ENCODE measurements at regions not wholly inside any gene's neighbourhood (a gene's known extent, or its start where the extent isn't known, plus 50 kb on each side); places are given as distances from the start of the nearest gene placed in this dataset.

DNA sequence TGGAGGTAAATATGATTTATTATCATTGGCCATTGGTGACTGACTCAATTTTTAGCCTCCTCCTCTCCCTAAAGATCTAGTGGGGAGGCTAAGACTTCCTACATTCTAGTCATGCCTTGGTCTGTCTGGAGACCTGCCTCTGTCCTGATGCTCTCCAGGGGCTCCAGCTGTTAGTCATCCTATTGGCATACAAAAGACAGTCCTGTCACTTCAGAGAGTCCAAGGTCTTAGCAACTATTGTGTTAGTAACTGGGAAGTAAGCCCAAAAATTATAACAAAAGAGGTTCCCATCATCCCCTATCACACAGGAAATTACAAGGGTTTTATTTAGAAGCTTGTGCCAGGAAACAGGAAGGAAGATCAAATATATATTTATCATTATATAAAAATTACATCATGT lies 400.6 kb upstream of the VSTM2A start (continued):
- TF ChIP-seq RBM25 (IDR thresholded peaks at IDR 0.05; ENCODE audit: low read depth, low read length, severe bottlenecking) (no peak), RBM17 (IDR thresholded peaks at IDR 0.05; ENCODE audit: borderline replicate concordance, low read depth, low read length) (no peak), RB1 (IDR thresholded peaks at IDR 0.05; ENCODE audit: low read depth) (no peak)

DNA sequence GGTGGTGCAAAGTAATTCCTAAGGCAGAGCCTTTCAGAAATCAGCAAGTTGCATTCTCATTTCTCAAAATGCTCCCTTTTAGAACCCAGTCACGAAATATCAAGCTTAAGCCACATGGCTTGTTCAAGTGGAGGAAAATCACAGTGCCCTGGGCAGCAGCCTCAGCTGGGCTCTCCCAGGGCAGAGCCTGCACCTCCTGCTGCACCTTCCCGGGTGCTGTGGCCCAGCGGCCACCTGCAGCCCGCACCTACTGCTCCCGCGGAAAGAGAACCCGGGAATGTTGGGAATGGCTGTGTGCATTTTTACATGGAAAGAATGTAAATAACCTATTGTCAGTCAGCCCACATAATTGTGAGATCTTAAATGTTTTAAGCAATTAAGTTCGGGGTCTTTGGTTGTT lies 396.5 kb upstream of the VSTM2A start:
- 0% methylated on average over 8 of the region's 8 CpGs for WGBS (ENCODE audit: insufficient coverage, low coverage, missing lambda C conversion rate)
- H3K9me3 ChIP-seq (replicated peaks; ENCODE audit: control insufficient read depth, insufficient read depth, low read depth, low read length), result no peaks in the 10 kb centered on the region; the same call in 1 of the 2 replicates
- POLR2A ChIA-PET, result no interaction called here
- TF ChIP-seq, protein P1, sequence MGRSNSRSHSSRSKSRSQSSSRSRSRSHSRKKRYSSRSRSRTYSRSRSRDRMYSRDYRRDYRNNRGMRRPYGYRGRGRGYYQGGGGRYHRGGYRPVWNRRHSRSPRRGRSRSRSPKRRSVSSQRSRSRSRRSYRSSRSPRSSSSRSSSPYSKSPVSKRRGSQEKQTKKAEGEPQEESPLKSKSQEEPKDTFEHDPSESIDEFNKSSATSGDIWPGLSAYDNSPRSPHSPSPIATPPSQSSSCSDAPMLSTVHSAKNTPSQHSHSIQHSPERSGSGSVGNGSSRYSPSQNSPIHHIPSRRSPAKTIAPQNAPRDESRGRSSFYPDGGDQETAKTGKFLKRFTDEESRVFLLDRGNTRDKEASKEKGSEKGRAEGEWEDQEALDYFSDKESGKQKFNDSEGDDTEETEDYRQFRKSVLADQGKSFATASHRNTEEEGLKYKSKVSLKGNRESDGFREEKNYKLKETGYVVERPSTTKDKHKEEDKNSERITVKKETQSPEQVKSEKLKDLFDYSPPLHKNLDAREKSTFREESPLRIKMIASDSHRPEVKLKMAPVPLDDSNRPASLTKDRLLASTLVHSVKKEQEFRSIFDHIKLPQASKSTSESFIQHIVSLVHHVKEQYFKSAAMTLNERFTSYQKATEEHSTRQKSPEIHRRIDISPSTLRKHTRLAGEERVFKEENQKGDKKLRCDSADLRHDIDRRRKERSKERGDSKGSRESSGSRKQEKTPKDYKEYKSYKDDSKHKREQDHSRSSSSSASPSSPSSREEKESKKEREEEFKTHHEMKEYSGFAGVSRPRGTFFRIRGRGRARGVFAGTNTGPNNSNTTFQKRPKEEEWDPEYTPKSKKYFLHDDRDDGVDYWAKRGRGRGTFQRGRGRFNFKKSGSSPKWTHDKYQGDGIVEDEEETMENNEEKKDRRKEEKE (IDR thresholded peaks at IDR 0.05; ENCODE audit: borderline replicate concordance in 1 of 2, control insufficient read depth in 1 of 2, low read depth in 2 of 2, low read length in 1 of 2), result no peak
- TF ChIP-seq RFX1 (IDR thresholded peaks at IDR 0.05) (no peak), ILK (tag; IDR thresholded peaks at IDR 0.05; ENCODE audit: borderline replicate concordance, low read depth) (no peak), DDX20 (tag; IDR thresholded peaks at IDR 0.05; ENCODE audit: low read depth) (no peak), ELF1 (tag; IDR thresholded peaks at IDR 0.05) (no peak), ERF (CRISPR knock-in tag; IDR thresholded peaks at IDR 0.05) (no peak), HCFC1 (IDR thresholded peaks at IDR 0.05; ENCODE audit: low read depth, low read length) (no peak)
- TF ChIP-seq, protein P2, sequence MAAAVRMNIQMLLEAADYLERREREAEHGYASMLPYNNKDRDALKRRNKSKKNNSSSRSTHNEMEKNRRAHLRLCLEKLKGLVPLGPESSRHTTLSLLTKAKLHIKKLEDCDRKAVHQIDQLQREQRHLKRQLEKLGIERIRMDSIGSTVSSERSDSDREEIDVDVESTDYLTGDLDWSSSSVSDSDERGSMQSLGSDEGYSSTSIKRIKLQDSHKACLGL (CRISPR knock-in tag; IDR thresholded peaks at IDR 0.05; ENCODE audit: borderline replicate concordance, poor library complexity, severe bottlenecking), result no peak
- TF ChIP-seq, protein P3, sequence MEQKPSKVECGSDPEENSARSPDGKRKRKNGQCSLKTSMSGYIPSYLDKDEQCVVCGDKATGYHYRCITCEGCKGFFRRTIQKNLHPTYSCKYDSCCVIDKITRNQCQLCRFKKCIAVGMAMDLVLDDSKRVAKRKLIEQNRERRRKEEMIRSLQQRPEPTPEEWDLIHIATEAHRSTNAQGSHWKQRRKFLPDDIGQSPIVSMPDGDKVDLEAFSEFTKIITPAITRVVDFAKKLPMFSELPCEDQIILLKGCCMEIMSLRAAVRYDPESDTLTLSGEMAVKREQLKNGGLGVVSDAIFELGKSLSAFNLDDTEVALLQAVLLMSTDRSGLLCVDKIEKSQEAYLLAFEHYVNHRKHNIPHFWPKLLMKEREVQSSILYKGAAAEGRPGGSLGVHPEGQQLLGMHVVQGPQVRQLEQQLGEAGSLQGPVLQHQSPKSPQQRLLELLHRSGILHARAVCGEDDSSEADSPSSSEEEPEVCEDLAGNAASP (IDR thresholded peaks at IDR 0.05), result no peak

More for the DNA sequence above, 396.5 kb upstream of the VSTM2A start:
- H3K36me3 ChIP-seq (ENCODE audit: control insufficient read depth, insufficient read depth, low read length), result no peaks in the 10 kb centered on the region
- no peak overlapping the region for H3K9ac ChIP-seq (ENCODE audit: insufficient read depth in 1 of 2, low read depth in 2 of 2, low read length in 2 of 2)
- FAIRE-seq (no peak), ATAC-seq (no peak), DNase-seq (ENCODE audit: extremely low read depth in 1 of 4, low spot score in 3 of 4) (no peak)
- no TSS peak for BruUV-seq (replicated peaks)
- no peaks in the 10 kb centered on the region for H3K79me2 ChIP-seq (ENCODE audit: control insufficient read depth, insufficient read depth, low read length)
- H3K9me1 ChIP-seq (ENCODE audit: control insufficient read depth, insufficient read depth, low read length), result no peaks in the 10 kb centered on the region
- CTCF ChIA-PET (ENCODE audit: low intra/inter-chr PET ratio), result no interaction called here
- H3K27ac ChIP-seq (ENCODE audit: extremely low read depth, low read depth, low read length), result no peak overlapping the region
- intact Hi-C loops (cut with micrococcal nuclease), result no loop called here
- H3K4me3 ChIP-seq, result no peak overlapping the region
- in situ Hi-C loops (cut with MboI), result no loop called here
- no peaks in the 10 kb centered on the region for H3K4me1 ChIP-seq (replicated peaks in 1 of 2; ENCODE audit: control insufficient read depth in 2 of 2, insufficient read depth in 2 of 2, low read length in 2 of 2)
- no peaks in the 10 kb centered on the region for H3K27me3 ChIP-seq (ENCODE audit: control insufficient read depth in 2 of 2, insufficient read depth in 2 of 2, low read length in 2 of 2)
- no peak overlapping the region for H2AFZ ChIP-seq (ENCODE audit: low read depth, low read length)
- no peaks in the 10 kb centered on the region for H4K20me1 ChIP-seq (replicated peaks; ENCODE audit: control insufficient read depth, insufficient read depth, low read length)
- H3K4me2 ChIP-seq (ENCODE audit: insufficient read depth, low read length), result no peak overlapping the region
